ENCODE measurements at regions not wholly inside any gene's neighbourhood (a gene's known extent, or its start where the extent isn't known, plus 50 kb on each side); places are given as distances from the start of the nearest gene placed in this dataset.

GRCh38 chr17:36842231-36842819 is 95.0 kb upstream of the LHX1 start:
- TF ChIP-seq CTCF (conservative IDR thresholded peaks at IDR 0.05; ENCODE audit: control insufficient read depth, insufficient read depth, low read depth, low read length) = no peak

GRCh38 chr17:36842963-36843558 is 94.2 kb upstream of the LHX1 start:
- DNase-seq (ENCODE audit: low read depth) = no peak
- no peak overlapping the region for H3K4me3 ChIP-seq (ENCODE audit: control insufficient read depth, low read depth, low read length)
- TF ChIP-seq CTCF (conservative IDR thresholded peaks at IDR 0.05; ENCODE audit: control insufficient read depth, insufficient read depth, low read depth, low read length) = no peak

More at GRCh38 chr17:36842231-36842819, 95.0 kb upstream of the LHX1 start:
- no peak overlapping the region for H3K4me3 ChIP-seq (ENCODE audit: control insufficient read depth, low read depth, low read length)
- DNase-seq (ENCODE audit: low read depth) = no peak

- no peak for TF ChIP-seq CTCF (conservative IDR thresholded peaks at IDR 0.05; ENCODE audit: control insufficient read depth, insufficient read depth, low read depth, low read length)
- no peak overlapping the region for H3K4me3 ChIP-seq (ENCODE audit: control insufficient read depth, low read depth, low read length)
- DNase-seq (ENCODE audit: low read depth) = no peak
Measured at GRCh38 chr17:36844013-36844412, 93.3 kb upstream of the LHX1 start.

- no peak for TF ChIP-seq CTCF (conservative IDR thresholded peaks at IDR 0.05; ENCODE audit: control insufficient read depth, insufficient read depth, low read depth, low read length)
- H3K4me3 ChIP-seq (ENCODE audit: control insufficient read depth, low read depth, low read length) = no peak overlapping the region
- no peak for DNase-seq (ENCODE audit: low read depth)
Measured at GRCh38 chr17:36844601-36845000, 92.7 kb upstream of the LHX1 start.

GRCh38 chr17:36845916-36846315 is 91.4 kb upstream of the LHX1 start:
- DNase-seq (ENCODE audit: low read depth) = no peak
- TF ChIP-seq CTCF (conservative IDR thresholded peaks at IDR 0.05; ENCODE audit: control insufficient read depth, insufficient read depth, low read depth, low read length) = no peak
- no peak overlapping the region for H3K4me3 ChIP-seq (ENCODE audit: control insufficient read depth, low read depth, low read length)

- no peak for DNase-seq (ENCODE audit: low read depth)
- no peak for TF ChIP-seq CTCF (conservative IDR thresholded peaks at IDR 0.05; ENCODE audit: control insufficient read depth, insufficient read depth, low read depth, low read length)
Measured at GRCh38 chr17:36846410-36847292, 90.6 kb upstream of the LHX1 start.

More at GRCh38 chr17:36846410-36847292, 90.6 kb upstream of the LHX1 start:
- H3K4me3 ChIP-seq (ENCODE audit: control insufficient read depth, low read depth, low read length) = no peak overlapping the region

Data from fibroblast of mammary gland (primary cell).